GM18907 (cell line): ENCODE measurements at regions not wholly inside any gene's neighbourhood (a gene's known extent, or its start where the extent isn't known, plus 50 kb on each side); places are given as distances from the start of the nearest gene placed in this dataset.
"Not testable (repeated sequence)": the region's sequence is repeated elsewhere in the genome, so short reads cannot be mapped to it uniquely, and the experiment has no call there.

Source experiments
- ATAC-seq: cut with Tn5 transposase; IDR thresholded peaks from one replicate; pipeline ENCODE4 v1.9.1; 2021; ENCODE audit warnings: mild to moderate bottlenecking, moderate library complexity; ENCODE audit not compliant: unreplicated experiment

DNA sequence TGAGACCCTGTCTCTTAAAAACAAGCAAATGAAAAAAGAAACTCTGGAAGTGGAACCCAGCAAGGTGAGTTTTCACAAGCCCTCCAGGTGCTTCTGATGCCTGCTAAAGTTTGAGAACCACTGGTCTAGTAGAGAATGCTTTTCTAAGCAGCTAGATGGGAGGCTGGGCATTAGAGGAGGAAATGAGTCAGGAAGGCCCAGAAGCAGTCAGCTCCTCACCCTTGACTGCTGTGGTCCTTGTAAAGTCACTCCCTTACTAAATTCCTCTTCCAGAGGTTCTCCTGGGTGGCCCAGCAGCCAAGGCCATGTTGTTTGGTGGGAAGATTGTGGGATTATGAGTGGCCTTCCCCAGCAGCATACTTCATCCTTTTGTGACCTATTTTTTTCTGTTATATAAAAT, 52.0 kb upstream of the FYN start:
- ATAC-seq = no peak

DNA sequence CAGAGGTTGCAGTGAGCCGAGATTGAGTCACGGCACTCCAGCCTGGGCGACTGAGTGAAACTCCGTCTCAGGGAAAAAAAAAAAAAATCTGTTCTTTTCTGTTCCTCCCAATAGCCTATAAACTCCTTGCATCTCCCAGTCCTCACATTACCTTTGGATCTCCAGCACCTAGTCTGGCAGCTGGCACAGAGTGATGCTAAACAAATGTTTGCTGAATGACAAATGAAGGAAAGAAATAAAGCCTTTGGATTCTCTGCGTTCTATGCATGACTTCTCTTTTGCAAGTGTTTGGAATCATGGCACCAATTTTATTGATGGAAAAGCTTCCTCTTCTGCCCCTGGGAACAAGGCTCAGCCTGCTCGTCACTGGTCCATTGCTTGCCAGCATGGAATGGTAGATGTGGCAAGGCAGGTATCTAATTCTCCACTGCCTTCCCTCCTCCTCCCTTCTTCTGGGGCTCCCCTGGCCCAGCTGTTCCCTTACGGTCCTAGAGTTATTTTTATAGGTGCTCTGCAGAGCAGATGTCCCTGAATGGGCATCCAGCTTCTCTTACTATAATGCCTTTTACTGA, 53.6 kb upstream of the FYN start:
- no peak for ATAC-seq

DNA sequence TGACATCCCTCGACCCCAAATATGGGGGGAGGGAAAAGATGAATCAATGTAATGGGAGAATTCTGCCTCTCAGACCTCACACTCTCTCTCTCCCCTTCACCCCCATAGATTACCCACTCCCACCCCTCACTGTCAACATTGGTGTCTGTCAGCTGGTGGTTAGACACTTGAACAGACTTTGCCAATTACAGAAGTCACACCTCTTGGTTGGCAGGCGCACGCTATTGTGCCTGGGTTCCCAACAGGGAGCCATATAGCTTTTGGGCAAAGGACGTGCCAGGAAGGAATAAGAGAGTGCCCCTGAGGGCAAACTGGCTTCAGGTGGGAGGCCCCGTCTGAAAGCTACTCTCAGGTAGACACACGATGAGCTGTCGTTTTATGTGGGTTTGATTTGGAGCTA, 54.1 kb upstream of the FYN start:
- no peak for ATAC-seq

DNA sequence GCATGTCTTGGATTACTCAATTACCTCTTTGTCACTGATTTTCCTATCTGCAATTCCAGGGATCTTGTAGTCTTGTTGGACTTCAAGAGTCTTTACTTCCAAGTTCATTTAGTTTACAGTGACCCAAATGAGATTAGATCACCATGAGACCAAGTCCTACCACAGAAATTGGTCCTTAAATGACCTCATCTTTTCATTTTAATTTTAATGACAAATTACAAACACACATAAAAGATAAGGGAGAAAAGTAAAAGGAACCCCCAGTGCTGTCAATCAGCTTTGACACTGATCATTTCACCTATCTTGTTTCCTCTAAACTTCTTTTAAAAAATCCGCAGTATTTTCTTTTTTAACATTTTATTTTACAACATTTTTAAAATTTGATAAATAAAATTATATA, 54.9 kb upstream of the FYN start:
- no peak for ATAC-seq

DNA sequence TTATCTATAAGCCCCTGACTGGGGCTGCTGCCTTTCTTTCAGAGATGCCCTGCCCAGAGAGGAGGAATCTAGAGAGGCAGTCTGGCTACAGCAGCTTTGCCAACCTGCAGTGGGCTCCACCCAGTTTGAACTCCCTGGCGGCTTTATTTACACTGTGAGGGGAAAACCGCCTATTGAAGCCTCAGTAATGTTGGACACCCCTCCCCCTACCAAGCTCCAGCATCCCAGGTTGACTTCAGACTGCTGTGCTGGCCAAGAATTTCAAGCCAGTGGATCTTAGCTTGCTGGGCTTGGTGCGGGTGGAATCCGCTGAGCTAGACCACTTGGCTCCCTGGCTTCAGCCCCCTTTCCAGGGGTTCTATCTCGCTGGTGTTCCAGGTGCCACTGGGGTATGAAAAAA, 61.4 kb upstream of the FYN start:
- ATAC-seq = not testable (repeated sequence)

DNA sequence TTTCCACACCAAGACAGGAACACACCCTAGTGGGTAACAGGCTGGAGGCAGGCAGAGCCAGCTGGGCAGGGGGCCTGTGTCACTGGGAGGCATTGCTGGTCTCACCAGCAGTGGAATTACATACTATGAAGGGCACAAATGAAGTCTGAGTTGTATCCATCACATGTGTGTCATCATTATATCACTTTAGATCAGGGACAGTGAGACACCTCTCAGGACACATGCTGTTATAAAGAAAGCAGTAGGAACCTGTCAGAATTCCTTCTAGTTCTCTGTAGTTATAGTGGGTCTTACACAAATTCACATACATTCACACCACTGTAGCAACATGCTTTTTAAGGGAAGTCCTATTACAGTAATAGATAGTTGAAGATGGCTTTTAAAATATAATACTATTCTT, 63.5 kb upstream of the FYN start:
- ATAC-seq = no peak

DNA sequence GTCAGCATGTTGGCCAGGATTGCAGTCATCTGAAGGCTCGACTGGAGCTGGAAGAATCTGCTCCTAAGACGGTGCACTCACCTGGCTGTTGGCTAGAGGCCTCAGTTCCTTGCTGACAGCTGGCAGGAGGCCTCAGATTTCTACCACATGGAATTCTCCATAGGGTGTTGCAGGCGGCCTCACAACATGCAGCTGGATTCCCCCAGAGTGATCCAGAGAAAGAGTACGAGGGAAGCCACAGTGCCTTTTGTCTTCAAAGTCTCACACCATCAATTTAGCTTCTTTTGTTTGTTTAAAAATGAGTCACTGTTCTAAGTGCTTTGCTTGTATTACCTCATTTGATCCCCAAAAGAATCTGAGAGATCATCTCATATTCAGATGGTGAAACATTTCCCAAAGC, 65.5 kb upstream of the FYN start:
- no peak for ATAC-seq

DNA sequence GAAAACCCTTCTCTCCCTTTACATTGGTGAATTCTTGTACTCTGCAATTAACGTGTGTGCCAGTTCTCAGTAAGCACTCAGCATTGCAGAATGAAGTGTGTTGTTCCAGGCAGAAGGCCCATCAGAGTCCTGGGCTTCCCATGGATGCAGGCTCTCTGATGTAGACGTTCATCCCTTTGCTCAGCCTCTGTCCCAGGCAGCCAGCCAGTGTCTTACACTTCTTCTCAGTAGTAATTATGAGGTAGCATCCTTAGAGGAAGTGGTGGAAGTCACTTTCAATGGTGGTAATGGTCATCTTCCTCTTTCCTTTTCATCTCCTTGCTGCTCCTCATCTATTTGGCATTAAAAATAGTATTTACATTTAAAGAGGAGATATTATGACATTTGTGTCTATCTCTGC, 66.7 kb upstream of the FYN start:
- no peak for ATAC-seq

DNA sequence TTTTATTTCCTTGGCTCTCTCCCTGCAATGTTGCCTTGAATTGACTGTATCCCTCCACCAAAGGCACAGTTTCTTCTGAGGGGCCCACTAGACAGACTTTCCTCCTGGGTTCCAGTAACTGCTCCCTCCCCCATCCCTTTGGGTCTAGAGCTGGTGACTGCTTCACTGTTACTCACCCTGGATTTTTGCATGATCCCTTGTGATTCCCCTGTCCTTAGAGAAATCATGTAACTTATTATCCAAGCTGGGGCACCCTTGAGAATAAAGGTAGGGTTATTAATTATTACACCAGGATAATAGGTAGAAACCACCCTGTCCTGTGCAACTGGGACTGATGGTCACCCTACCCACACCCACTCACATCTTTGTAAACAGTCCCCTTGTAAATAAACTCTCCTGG, 67.5 kb upstream of the FYN start:
- no peak for ATAC-seq

DNA sequence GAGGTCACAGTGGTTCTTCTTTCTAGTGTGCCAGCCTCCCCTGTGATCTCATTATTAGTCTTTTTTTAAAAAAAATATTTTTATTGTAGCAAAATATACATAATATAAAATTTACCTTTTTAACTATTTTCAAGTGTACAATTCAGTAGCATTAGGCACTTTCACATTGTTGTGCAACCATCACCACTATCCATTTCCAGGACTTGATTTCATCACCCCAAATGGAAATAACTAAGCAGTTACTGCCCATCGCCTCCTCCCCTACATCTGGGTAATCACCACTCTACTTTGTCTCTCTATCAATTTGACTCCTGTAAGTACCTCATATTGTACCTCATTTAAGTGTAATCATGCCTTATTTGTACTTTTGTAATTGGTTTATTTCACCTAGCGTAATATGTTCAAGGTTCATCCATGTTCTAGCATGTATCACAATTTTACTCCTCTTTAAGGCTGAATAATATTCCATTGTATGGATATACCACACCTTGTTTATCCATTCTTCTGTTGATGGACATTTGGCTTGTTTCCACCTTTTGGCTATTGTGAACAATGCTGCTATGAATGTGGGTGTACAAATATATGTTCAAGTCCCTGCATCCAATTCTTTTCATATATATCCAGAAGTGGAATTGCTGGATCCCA, 68.6 kb upstream of the FYN start:
- no peak for ATAC-seq

DNA sequence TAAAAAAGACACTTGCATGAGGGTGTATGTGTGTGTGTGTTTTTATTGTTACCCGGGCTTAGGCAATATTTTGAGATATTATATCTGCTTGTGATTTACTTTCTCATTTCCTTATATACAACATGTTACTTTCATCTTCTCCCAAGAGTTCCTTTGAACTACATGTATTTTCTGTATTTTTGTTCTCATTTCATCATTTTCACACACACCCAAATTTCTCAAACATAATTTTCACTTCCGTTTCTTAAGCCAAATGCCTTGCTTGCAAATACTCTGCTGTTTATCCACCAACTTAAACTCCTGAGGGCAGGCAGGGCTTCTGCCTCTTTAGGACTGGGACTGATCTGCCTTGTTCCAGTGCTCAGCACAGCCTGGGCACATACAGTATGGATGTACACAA, 69.3 kb upstream of the FYN start:
- no peak for ATAC-seq

DNA sequence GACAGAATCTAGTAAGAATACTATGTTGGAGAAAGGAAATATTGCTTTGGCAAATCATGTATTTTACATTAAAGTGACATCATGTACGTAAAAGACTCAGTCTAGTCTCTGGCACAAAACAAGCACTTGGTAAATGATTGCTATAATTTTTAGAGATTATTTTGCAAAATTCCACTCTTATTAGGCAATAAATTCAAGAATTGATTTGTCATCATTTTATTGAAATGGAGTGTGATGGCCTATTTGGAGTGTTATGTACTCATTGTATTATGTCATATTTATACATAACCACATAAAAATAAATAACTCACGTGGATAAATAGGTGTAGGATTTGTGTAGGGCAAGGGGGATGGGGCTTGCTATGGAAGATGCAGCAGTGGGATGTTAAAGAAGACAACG, 70.0 kb upstream of the FYN start:
- no peak for ATAC-seq

DNA sequence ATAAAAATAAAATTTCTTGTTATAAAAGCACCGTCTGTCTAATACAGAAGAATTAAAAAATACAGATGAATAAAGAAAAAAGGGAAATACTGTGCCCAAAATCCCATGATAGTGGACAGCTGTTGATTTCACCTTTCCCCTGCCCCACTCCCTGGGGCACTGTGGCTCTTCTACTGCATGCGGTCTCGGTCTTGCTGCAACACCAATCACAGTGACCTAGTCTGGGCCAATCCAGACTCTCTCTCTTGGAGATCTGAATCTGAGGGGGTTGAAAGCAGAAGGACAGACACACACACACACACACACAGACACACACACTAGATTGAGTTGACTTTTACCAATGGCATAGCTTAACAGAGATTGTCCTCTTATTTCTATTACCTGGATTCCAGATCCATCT, 70.5 kb upstream of the FYN start:
- no peak for ATAC-seq

DNA sequence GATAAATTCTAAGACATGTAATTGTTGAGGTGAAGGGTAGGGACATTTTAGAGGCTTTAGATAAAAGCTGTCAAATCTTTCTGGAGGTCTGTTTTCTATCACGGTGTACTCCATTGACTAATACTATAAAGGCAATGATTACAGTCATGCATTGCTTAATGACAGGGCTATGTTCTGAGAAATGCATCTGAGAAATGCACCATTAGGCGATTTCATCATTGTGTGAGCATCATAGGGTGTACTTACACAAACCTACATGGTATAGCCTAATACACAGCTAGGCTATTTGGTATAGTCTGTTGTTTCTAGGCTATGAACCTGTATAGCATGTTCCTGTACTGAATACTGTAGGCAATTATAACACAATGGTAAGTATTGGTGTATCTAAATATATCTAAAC, 71.3 kb upstream of the FYN start:
- ATAC-seq = no peak

DNA sequence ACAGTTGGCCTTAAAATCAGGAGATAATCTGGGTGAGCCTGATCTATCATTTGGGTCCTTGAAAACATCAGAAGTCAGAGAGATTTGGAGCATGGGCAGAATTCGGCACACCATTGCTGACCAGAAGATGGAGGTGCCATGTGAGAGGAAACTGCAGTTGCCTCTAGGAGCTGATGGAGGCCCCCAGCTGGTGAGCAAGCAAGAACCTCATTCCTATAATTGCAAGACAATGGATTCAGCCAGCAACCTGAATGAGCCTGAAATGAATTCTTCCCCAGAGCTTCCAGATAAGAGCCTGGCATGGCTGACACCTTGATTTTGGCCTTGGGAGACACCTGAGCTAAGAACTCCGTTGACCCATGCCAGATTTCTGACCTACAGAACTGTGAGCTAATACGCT, 76.3 kb upstream of the FYN start:
- no peak for ATAC-seq

DNA sequence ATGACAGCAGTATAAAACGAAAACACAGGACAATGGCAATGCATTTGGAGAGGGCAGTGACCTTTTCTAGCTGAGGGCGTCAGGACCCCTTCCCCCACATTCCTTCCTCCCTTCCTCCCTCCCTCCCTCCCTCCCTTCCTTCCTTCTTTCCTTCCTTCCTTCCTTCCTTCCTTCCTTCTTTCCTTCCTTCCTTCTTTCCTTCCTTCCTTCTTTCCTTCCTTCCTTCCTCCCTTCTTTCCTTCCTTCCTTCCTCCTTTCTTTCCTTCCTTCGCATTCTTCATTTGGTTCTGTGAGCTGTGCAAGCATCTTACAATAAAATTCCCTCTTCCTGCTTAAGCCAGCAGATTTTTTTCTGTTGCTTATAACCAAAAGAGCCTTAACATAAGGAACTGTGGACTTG, 76.7 kb upstream of the FYN start:
- not testable (repeated sequence) for ATAC-seq

DNA sequence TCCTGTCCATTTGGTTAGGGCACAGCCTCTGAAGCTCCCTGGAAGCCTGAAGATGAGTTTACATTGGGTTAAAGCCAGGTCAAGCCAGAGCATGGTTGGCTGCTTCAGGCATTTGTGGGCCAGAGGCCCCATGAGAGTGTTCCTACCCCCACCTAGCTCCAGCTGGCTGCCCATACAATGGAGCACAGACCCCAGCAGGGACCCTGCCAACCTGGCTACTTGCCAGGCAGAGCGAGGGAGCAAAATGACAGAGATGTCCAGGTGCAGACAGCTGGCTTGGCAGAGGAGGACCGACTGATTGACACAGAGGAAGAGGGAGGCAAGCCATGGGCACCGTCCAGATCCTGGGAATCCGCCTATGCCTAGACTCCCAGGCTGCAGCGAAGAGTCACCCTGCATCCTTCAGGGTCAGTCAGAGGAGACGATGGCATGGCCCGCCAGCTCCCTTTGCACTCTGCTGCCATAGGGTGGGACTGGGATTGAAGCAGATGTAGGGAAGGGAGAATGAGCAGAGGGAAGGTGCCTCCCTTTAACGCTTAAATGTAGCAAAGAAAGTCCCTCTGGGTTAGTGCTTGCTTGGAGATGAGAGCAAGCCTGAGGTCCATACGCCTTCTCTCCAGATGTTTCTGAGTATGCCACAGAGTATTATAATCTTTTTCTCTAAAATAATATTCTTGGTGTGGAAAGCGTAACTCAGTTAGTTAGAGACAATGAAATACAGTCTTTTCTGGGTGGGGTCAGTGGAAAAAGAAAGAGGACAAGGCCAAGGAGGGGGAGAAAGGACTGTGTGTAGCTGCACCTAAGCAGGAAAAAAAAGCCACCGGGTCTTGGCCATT, 77.6 kb upstream of the FYN start:
- ATAC-seq = no peak

DNA sequence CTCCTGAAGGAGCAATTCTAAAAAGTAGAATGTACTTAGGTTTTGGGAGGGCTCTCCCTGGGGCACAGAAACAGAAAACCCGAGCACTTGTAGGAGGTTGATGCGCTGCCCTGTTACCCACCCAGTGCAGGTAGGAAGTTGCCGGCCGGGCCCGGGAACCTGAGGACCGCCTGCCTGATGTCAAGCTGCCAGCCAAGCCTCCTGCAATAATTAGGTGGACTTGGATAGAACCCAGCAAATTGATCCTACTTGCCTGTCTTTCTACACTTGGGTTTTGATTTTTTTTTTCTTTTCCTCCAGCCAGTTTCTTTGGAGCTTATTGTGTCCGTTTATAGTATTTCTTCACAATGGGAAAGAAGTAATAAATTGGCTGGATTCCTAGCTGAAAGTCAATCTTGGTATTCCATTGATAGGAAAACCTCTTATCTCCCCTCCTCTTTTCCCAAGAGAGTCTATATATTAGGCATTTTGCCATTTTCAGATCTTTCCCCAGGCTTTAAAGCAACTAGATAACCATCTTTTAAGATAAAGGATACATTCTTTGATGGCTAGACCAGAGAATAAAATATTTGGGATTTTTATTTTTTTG, 78.3 kb upstream of the FYN start:
- ATAC-seq = no peak

DNA sequence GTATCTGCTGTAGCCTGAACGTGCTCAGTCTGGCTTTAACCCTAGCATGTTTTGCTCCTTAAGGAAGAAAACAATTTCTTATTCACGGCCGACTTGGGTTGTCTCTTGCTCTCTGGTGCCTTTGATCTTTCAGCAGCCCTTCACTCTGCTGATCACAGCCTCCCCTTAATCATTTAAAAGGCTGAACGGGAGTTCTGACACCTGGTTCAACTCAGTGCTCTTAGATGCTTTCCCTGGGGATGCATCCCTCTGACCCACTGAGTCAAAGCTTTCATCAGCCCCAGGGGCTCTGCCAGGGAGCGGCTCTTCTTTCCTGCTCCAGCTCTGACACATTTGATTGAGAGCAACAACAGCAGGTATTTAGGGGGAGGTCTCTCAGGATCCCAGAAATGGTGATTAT, 79.0 kb upstream of the FYN start:
- ATAC-seq = no peak

DNA sequence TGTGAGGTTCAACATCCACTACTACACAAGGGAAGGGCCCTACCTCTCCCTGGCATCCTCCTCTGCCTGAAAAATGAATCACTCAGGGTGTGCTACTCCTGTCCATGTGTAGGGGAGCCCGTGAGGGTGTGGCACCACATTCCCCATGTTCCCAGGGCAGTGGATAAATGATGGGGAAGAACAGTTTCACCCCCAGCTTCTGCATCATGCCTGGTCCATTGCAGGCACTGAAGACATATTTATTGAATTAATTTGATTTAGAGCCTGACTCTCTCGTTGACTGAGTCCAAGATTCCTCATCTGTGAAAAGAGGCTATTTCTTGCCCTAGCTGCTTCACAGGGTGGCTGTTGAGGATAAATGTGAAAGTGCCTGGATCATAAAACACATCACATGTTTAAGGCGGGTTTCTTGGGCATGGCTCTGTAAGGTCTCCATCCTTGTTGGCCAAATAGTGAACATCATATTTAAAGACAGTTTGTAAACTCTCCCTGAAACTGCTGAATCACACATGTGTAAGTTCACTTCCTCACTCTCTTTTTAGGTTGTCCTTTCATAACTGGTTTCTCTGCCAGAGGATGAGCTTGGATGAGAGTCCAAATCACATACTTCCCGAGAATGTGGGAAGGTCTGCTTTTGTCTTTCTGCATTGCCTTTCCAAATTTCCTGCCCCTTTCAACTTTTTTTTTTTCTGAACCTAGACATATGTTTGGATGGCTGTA, 79.7 kb upstream of the FYN start:
- no peak for ATAC-seq

DNA sequence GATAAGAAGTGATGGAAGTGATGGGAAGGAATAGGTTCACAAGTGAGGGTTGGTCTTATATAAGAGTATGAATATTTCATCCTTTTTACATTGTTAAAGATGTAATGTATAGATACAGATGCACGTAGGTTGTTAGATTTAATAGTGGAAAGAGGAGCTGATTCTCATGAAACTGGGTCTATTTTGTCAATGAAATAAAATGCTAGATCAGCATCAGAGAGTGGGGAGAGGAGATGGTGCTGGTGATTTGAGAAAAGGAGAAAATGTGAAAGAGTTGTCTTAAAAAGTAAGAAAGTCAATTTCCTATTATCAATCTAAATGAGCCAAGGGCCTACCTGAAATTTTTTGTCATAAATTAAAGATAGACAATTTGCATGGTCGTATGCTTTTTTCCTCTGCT, 82.8 kb upstream of the FYN start:
- no peak for ATAC-seq
